Vagina (tissue), 2 donors: ENCODE measurements at regions not wholly inside any gene's neighbourhood (a gene's known extent, or its start where the extent isn't known, plus 50 kb on each side); places are given as distances from the start of the nearest gene placed in this dataset.

ENCODE experiments used
- DNase-seq, 2 donors: peaks; one replicate each; pipeline ENCODE4 v3.0.0-alpha.2; 2017; ENCODE audit errors: extremely low spot score in 2 of 2
- H3K27ac ChIP-seq: fragments of 200-600 bp; sonication (generic); one replicate; pipeline ENCODE4 v1.5.1; 2019
- H3K27me3 ChIP-seq: fragments of 200-600 bp; sonication (generic); one replicate; pipeline ENCODE4 v1.5.1; 2019
- H3K36me3 ChIP-seq, 2 donors: fragments of 200-600 bp; sonication (generic); one replicate each; pipeline ENCODE4 v1.5.1; 2017 to 2019
- H3K4me1 ChIP-seq: fragments of 200-600 bp; sonication (generic); one replicate; pipeline ENCODE4 v1.5.1; 2019
- H3K4me3 ChIP-seq, 2 donors: fragments of 200-600 bp; sonication (generic); 1 replicate in 1 of 2; 2 replicates in 1 of 2; pipeline ENCODE4 v1.5.1; 2016 to 2019
- H3K9me3 ChIP-seq: fragments of 200-600 bp; sonication (generic); one replicate; pipeline ENCODE4 v1.5.1; 2019
- CTCF ChIP-seq, 3 experiments: fragments of 450-650 bp in 2 of 3; fragments of 200-600 bp in 1 of 3; sonication (generic) in 1 of 3; IDR thresholded peaks; one replicate each; pipeline ENCODE4 v1.5.1; 2017 to 2019; ENCODE audit warnings: antibody characterized with exemption in 3 of 3, mild to moderate bottlenecking in 2 of 3, moderate library complexity in 2 of 3
- POLR2A ChIP-seq, 2 donors: fragments of 450-650 bp; IDR thresholded peaks; one replicate each; pipeline ENCODE4 v1.6.1; 2017; ENCODE audit warnings: antibody characterized with exemption in 2 of 2, mild to moderate bottlenecking in 2 of 2, moderate library complexity in 2 of 2
- POLR2AphosphoS5 ChIP-seq, 2 donors: sonication (generic); formaldehyde crosslinking; IDR thresholded peaks; one replicate each; pipeline ENCODE4 v1.9.0; 2017; ENCODE audit warnings: antibody characterized with exemption in 2 of 2, mild to moderate bottlenecking in 2 of 2, low read depth in 1 of 2; ENCODE audit not compliant: insufficient read depth in 1 of 2
- intact Hi-C: fragments of 100-400 bp; cut with DNase I; formaldehyde crosslinking; loops from one replicate; pipeline ENCODE4 v1.15.1; 2023

GRCh38 chr9:106467113-106467864 is 395.7 kb upstream of the ZNF462 start:
- H3K4me1 ChIP-seq, result no peaks in the 10 kb centered on the region
- no peak overlapping the region for H3K4me3 ChIP-seq
- H3K27ac ChIP-seq, result no peak overlapping the region
- intact Hi-C loops, result no loop called here
- no peaks in the 10 kb centered on the region for H3K9me3 ChIP-seq
- no peaks in the 10 kb centered on the region for H3K36me3 ChIP-seq
- TF ChIP-seq CTCF (IDR thresholded peaks at IDR 0.05), result no peak
- TF ChIP-seq POLR2AphosphoS5 (IDR thresholded peaks at IDR 0.05; ENCODE audit: insufficient read depth in 1 of 2, low read depth in 1 of 2), result no peak
- TF ChIP-seq POLR2A (IDR thresholded peaks at IDR 0.05), result no peak
- no peaks in the 10 kb centered on the region for H3K27me3 ChIP-seq
- no peak for DNase-seq

- H3K27ac ChIP-seq, result no peak overlapping the region
- intact Hi-C loops, result no loop called here
- no peaks in the 10 kb centered on the region for H3K9me3 ChIP-seq
- TF ChIP-seq POLR2AphosphoS5 (IDR thresholded peaks at IDR 0.05; ENCODE audit: insufficient read depth in 1 of 2, low read depth in 1 of 2) (no peak), POLR2A (IDR thresholded peaks at IDR 0.05) (no peak), CTCF (IDR thresholded peaks at IDR 0.05) (no peak)
- H3K4me1 ChIP-seq, result no peaks in the 10 kb centered on the region
- no peaks in the 10 kb centered on the region for H3K36me3 ChIP-seq
- DNase-seq, result no peak
- no peak overlapping the region for H3K4me3 ChIP-seq
- H3K27me3 ChIP-seq, result no peaks in the 10 kb centered on the region
These were observed 395.2 kb upstream of the ZNF462 start for GRCh38 chr9:106467865-106468164.

GRCh38 chr9:106468431-106468830 is 394.5 kb upstream of the ZNF462 start:
- DNase-seq, result no peak
- H3K27ac ChIP-seq, result no peak overlapping the region
- no peak overlapping the region for H3K4me3 ChIP-seq
- H3K27me3 ChIP-seq, result no peaks in the 10 kb centered on the region
- H3K36me3 ChIP-seq, result no peaks in the 10 kb centered on the region
- intact Hi-C loops, result no loop called here
- TF ChIP-seq CTCF (IDR thresholded peaks at IDR 0.05) (no peak), POLR2AphosphoS5 (IDR thresholded peaks at IDR 0.05; ENCODE audit: insufficient read depth in 1 of 2, low read depth in 1 of 2) (no peak), POLR2A (IDR thresholded peaks at IDR 0.05) (no peak)
- no peaks in the 10 kb centered on the region for H3K4me1 ChIP-seq
- no peaks in the 10 kb centered on the region for H3K9me3 ChIP-seq

- intact Hi-C loops, result no loop called here
- H3K9me3 ChIP-seq, result no peaks in the 10 kb centered on the region
- no peak for DNase-seq
- no peaks in the 10 kb centered on the region for H3K36me3 ChIP-seq
- no peaks in the 10 kb centered on the region for H3K4me1 ChIP-seq
- H3K27ac ChIP-seq, result no peak overlapping the region
- H3K27me3 ChIP-seq, result no peaks in the 10 kb centered on the region
- TF ChIP-seq POLR2AphosphoS5 (IDR thresholded peaks at IDR 0.05; ENCODE audit: insufficient read depth in 1 of 2, low read depth in 1 of 2) (no peak), CTCF (IDR thresholded peaks at IDR 0.05) (no peak), POLR2A (IDR thresholded peaks at IDR 0.05) (no peak)
- H3K4me3 ChIP-seq, result no peak overlapping the region
These were observed 384.7 kb upstream of the ZNF462 start for GRCh38 chr9:106478312-106478711.

GRCh38 chr9:106478727-106479126 is 384.2 kb upstream of the ZNF462 start:
- Histone ChIP-seq H3K4me1 (no peaks in the 10 kb centered on the region), H3K9me3 (no peaks in the 10 kb centered on the region), H3K4me3 (no peak overlapping the region), H3K27ac (no peak overlapping the region), H3K27me3 (no peaks in the 10 kb centered on the region), H3K36me3 (no peaks in the 10 kb centered on the region)
- TF ChIP-seq POLR2A (IDR thresholded peaks at IDR 0.05) (no peak), POLR2AphosphoS5 (IDR thresholded peaks at IDR 0.05; ENCODE audit: insufficient read depth in 1 of 2, low read depth in 1 of 2) (no peak), CTCF (IDR thresholded peaks at IDR 0.05) (no peak)
- no peak for DNase-seq
- intact Hi-C loops, result no loop called here
